Right lobe of liver (tissue), 6 donors: ENCODE measurements at regions not wholly inside any gene's neighbourhood (a gene's known extent, or its start where the extent isn't known, plus 50 kb on each side); places are given as distances from the start of the nearest gene placed in this dataset.
A peak's percentile ranks its signal among the peaks of the same experiment; 100 is the strongest.

Experiments used
- ATAC-seq, 4 donors: fragments of 200-7000 bp; cut with Tn5 transposase; one replicate each; pipeline ENCODE4 v1.9.1; 2020; ENCODE audit warnings: mild to moderate bottlenecking in 4 of 4, moderate library complexity in 4 of 4
- DNase-seq, 3 donors: peaks; one replicate each; pipeline ENCODE4 v3.0.0-alpha.2; 2020
- H3K27ac ChIP-seq, 3 donors: fragments of 200-600 bp; one replicate each; pipeline ENCODE4 v1.8.0; 2022
- H3K27me3 ChIP-seq, 2 donors: fragments of 200-600 bp; one replicate each; pipeline ENCODE4 v1.8.0; 2022
- H3K36me3 ChIP-seq, 4 donors: fragments of 200-600 bp; sonication (generic) in 1 of 4; one replicate each; pipeline versions ENCODE4 v1.5.1 to v1.8.0; 2017 to 2022; ENCODE audit warnings: control low read depth in 1 of 4
- H3K4me1 ChIP-seq, 4 donors: fragments of 200-600 bp; sonication (generic) in 1 of 4; one replicate each; pipeline versions ENCODE4 v1.5.1 to v1.8.0; 2017 to 2022; ENCODE audit warnings: control low read depth in 1 of 4
- H3K4me3 ChIP-seq, 3 donors: fragments of 200-600 bp; one replicate each; pipeline ENCODE4 v1.8.0; 2022
- H3K9me3 ChIP-seq, 4 donors: fragments of 200-600 bp; sonication (generic) in 1 of 4; one replicate each; pipeline versions ENCODE4 v1.5.1 to v1.8.0; 2017 to 2022; ENCODE audit warnings: control low read depth in 1 of 4
- CTCF ChIP-seq, 4 donors: fragments of 200-600 bp in 3 of 4; fragments of 450-650 bp in 1 of 4; IDR thresholded peaks; one replicate each; pipeline versions ENCODE4 v1.5.1 to v1.8.0; 2016 to 2022; ENCODE audit warnings: antibody characterized with exemption in 4 of 4, mild to moderate bottlenecking in 2 of 4
- POLR2A ChIP-seq: fragments of 450-650 bp; IDR thresholded peaks from one replicate; pipeline ENCODE4 v1.6.1; 2017; ENCODE audit warnings: antibody characterized with exemption, mild to moderate bottlenecking
- WGBS: methylation state at CpG from one replicate; pipeline ENCODE4 v1.1.6; 2018; ENCODE audit warnings: low coverage, low lambda C conversion rate; ENCODE audit not compliant: insufficient coverage; ENCODE audit errors: missing lambda C conversion rate; 5-methylcytosine and 5-hydroxymethylcytosine counted together
- intact Hi-C, 2 donors: fragments of 100-400 bp; cut with DNase I; formaldehyde crosslinking; loops; one replicate each; pipeline versions ENCODE4 v1.11.2 to v1.14.1; 2022
- donor health status: DM: no; HTN: yes; CAD: no.
- donor health status: DM: no; HTN: no; CAD: no.
- donor health status: DM: no; HTN: no; CAD: no.
- donor health status: DM: no; HTN: yes; CAD: no.
- donor health status: DM: no; HTN: yes; CAD: no.

- Histone ChIP-seq H3K4me1 (no peaks in the 10 kb centered on the region), H3K4me3 (no peak overlapping the region), H3K27me3 (no peaks in the 10 kb centered on the region), H3K9me3 (no peaks in the 10 kb centered on the region), H3K36me3 (no peaks in the 10 kb centered on the region), H3K27ac (no peak overlapping the region)
- WGBS, result 68% methylated on average over 4 of the region's 4 CpGs
- DNase-seq (no peak), ATAC-seq (no peak)
- intact Hi-C loops, result loop anchor here in 1 of 2 donors (10.0 kb wide), 1 partner anchor 259 kb away; no protein-coding TSS in a partner anchor
- no peak for TF ChIP-seq CTCF (IDR thresholded peaks at IDR 0.05)
- TF ChIP-seq POLR2A, result no peak
These were observed 959.8 kb downstream of the ANKRD7 start for GRCh38 chr7:119184124-119184788.

GRCh38 chr7:119196183-119196582, 971.7 kb downstream of the ANKRD7 start:
- Histone ChIP-seq H3K4me3 (no peak overlapping the region), H3K9me3 (no peaks in the 10 kb centered on the region), H3K27ac (no peak overlapping the region), H3K27me3 (no peaks in the 10 kb centered on the region), H3K4me1 (no peaks in the 10 kb centered on the region), H3K36me3 (no peaks in the 10 kb centered on the region)
- DNase-seq, result no peak
- 81% methylated on average over 2 of the region's 2 CpGs for WGBS
- intact Hi-C loops, result no loop called here
- no peak for ATAC-seq
- TF ChIP-seq CTCF (IDR thresholded peaks at IDR 0.05) (no peak), POLR2A (no peak)

GRCh38 chr7:119197172-119197876, 972.8 kb downstream of the ANKRD7 start:
- H3K4me1 ChIP-seq, result no peaks in the 10 kb centered on the region
- no peak for DNase-seq
- H3K4me3 ChIP-seq, result no peak overlapping the region
- no peak overlapping the region for H3K27ac ChIP-seq
- H3K9me3 ChIP-seq, result no peaks in the 10 kb centered on the region
- intact Hi-C loops, result no loop called here
- TF ChIP-seq POLR2A, result no peak
- TF ChIP-seq CTCF (IDR thresholded peaks at IDR 0.05), result no peak
- ATAC-seq, result no peak
- 39% methylated on average over 5 of the region's 9 CpGs for WGBS
- no peaks in the 10 kb centered on the region for H3K27me3 ChIP-seq
- H3K36me3 ChIP-seq, result no peaks in the 10 kb centered on the region

- intact Hi-C loops, result no loop called here
- WGBS, result 12% methylated on average over 8 of the region's 8 CpGs
- TF ChIP-seq CTCF (IDR thresholded peaks at IDR 0.05) (peak; percentile 48 to 72 (median 66)), POLR2A (no peak)
- H3K36me3 ChIP-seq, result no peaks in the 10 kb centered on the region
- ATAC-seq, result peak; percentile 85 to 92 (median 86)
- no peaks in the 10 kb centered on the region for H3K27me3 ChIP-seq
- no peak overlapping the region for H3K4me3 ChIP-seq
- no peaks in the 10 kb centered on the region for H3K4me1 ChIP-seq
- no peak overlapping the region for H3K27ac ChIP-seq
- no peaks in the 10 kb centered on the region for H3K9me3 ChIP-seq
- DNase-seq, result peak in 1 of 3 donors; percentile 27
These were observed 973.5 kb downstream of the ANKRD7 start for GRCh38 chr7:119197877-119198527.
